Endothelial cell of umbilical vein (primary cell): ENCODE measurements at regions not wholly inside any gene's neighbourhood (a gene's known extent, or its start where the extent isn't known, plus 50 kb on each side); places are given as distances from the start of the nearest gene placed in this dataset.

Experiments
- BruUV-seq: library from RNA; stranded (reverse); fragments of 400-500 nt; replicated peaks from 2 replicates; lab custom pipeline; 2021; lab: Mats Ljungman, UMichigan
- CTCF ChIA-PET: fragments of 300-600, 350-600 bp; sonication (Branson Sonifier 250); formaldehyde crosslinking; loops from one replicate; lab custom pipeline; 2021; ENCODE audit warnings: antibody characterized with exemption, inconsistent platforms; lab: Charles Lee
- POLR2A ChIA-PET: fragments of 300-600, 350-600 bp; sonication (Branson Sonifier 250); formaldehyde crosslinking; loops from one replicate; lab custom pipeline; 2021; ENCODE audit warnings: antibody characterized with exemption, inconsistent platforms; lab: Charles Lee
- DNase-seq: peaks from one replicate; pipeline ENCODE4 v3.0.0-alpha.2; 2011; ENCODE audit warnings: low read depth, low spot score
- FAIRE-seq: peaks from 2 replicates; lab custom pipeline; 2011; peaks lifted over from hg19 to GRCh38; lab: Jason Lieb, UNC
- H2AFZ ChIP-seq: 2 replicates; pipeline ENCODE4 v1.6.0; 2012; ENCODE audit warnings: low read depth, low read length, control low read depth, inconsistent platforms
- H3K27ac ChIP-seq: 2 replicates; pipeline ENCODE4 v1.5.1; 2011; ENCODE audit warnings: low read depth, mild to moderate bottlenecking, control low read depth, low read length, moderate library complexity; ENCODE audit not compliant: insufficient read depth
- H3K27me3 ChIP-seq, 2 experiments: 2 replicates each; pipeline versions ENCODE4 v1.6.0 to v1.6.1; 2011; ENCODE audit warnings: low read length in 2 of 2, mixed read lengths in 1 of 2; ENCODE audit not compliant: control insufficient read depth in 2 of 2, insufficient read depth in 2 of 2
- H3K36me3 ChIP-seq, 2 experiments: 2 replicates in 1 of 2; 3 replicates in 1 of 2; pipeline ENCODE4 v1.5.1; 2011; ENCODE audit warnings: low read length in 2 of 2, mild to moderate bottlenecking in 1 of 2, moderate library complexity in 1 of 2; ENCODE audit not compliant: control insufficient read depth in 2 of 2, insufficient read depth in 2 of 2; ENCODE audit errors: extremely low read depth in 1 of 2
- H3K4me1 ChIP-seq: 3 replicates; pipeline ENCODE4 v1.5.1; 2011; ENCODE audit warnings: mild to moderate bottlenecking, low read length; ENCODE audit not compliant: control insufficient read depth, insufficient read depth; ENCODE audit errors: extremely low read depth
- H3K4me2 ChIP-seq: 2 replicates; pipeline ENCODE4 v1.6.1; 2011; ENCODE audit warnings: low read length, control low read depth, mixed read lengths; ENCODE audit not compliant: insufficient read depth
- H3K4me3 ChIP-seq, 3 experiments: fragments of 200-600 bp in 1 of 3; sonication (generic), shearing (Covaris generic) in 1 of 3; replicated peaks in 1 of 3; 2 replicates each; pipeline ENCODE4 v1.5.1; 2011 to 2016; ENCODE audit warnings: control low read depth in 3 of 3, low read length in 3 of 3, mild to moderate bottlenecking in 2 of 3, inconsistent platforms in 1 of 3, low read depth in 1 of 3, moderate library complexity in 1 of 3; ENCODE audit not compliant: insufficient read depth in 1 of 3
- H3K79me2 ChIP-seq: 2 replicates; pipeline ENCODE4 v1.6.0; 2012; ENCODE audit warnings: low read length, inconsistent platforms; ENCODE audit not compliant: control insufficient read depth, insufficient read depth
- H3K9ac ChIP-seq: replicated peaks from 2 replicates; pipeline ENCODE3; 2011; ENCODE audit warnings: low read length, control low read depth; ENCODE audit not compliant: insufficient read depth; ENCODE audit errors: extremely low read depth
- H3K9me1 ChIP-seq: replicated peaks from 3 replicates; pipeline ENCODE4 v1.6.0; 2011; ENCODE audit warnings: mild to moderate bottlenecking, low read length; ENCODE audit not compliant: control insufficient read depth, insufficient read depth; ENCODE audit errors: extremely low read depth
- H3K9me3 ChIP-seq: replicated peaks from 2 replicates; pipeline ENCODE4 v1.5.1; 2012; ENCODE audit warnings: low read length, inconsistent platforms; ENCODE audit not compliant: control insufficient read depth, insufficient read depth
- H4K20me1 ChIP-seq: replicated peaks from 2 replicates; pipeline ENCODE3; 2011; ENCODE audit warnings: mild to moderate bottlenecking, low read length; ENCODE audit not compliant: control insufficient read depth, insufficient read depth; ENCODE audit errors: extremely low read depth
- CTCF ChIP-seq, 2 donors: IDR thresholded peaks; 1 replicate in 1 of 2; 2 replicates in 1 of 2; pipeline ENCODE4 v1.5.1; 2011; ENCODE audit warnings: low read length in 2 of 2, mild to moderate bottlenecking in 2 of 2, moderate library complexity in 2 of 2, control low read depth in 1 of 2, inconsistent platforms in 1 of 2, low read depth in 1 of 2; ENCODE audit not compliant: insufficient read depth in 1 of 2; ENCODE audit errors: extremely low read depth in 1 of 2
- EZH2 ChIP-seq: IDR thresholded peaks from 2 replicates; pipeline ENCODE4 v1.6.1; 2012; ENCODE audit warnings: borderline replicate concordance, low read depth, mild to moderate bottlenecking, moderate library complexity, low read length, inconsistent platforms; ENCODE audit not compliant: severe bottlenecking
- FOS ChIP-seq: IDR thresholded peaks from 2 replicates; pipeline ENCODE4 v1.6.1; 2011; ENCODE audit warnings: mild to moderate bottlenecking, low read length, moderate library complexity, borderline replicate concordance; ENCODE audit not compliant: insufficient read depth
- GATA2 ChIP-seq: IDR thresholded peaks from 2 replicates; pipeline ENCODE4 v1.7.0; 2011; ENCODE audit warnings: low read depth, mild to moderate bottlenecking, moderate library complexity, mixed read lengths, low read length; ENCODE audit not compliant: insufficient read length, insufficient read depth
- JUN ChIP-seq: IDR thresholded peaks from 2 replicates; pipeline ENCODE4 v1.6.1; 2011; ENCODE audit warnings: borderline replicate concordance, low read depth; ENCODE audit not compliant: insufficient read length, insufficient read depth
- MAX ChIP-seq: IDR thresholded peaks from 2 replicates; pipeline ENCODE4 v1.6.1; 2011; ENCODE audit not compliant: insufficient read depth, insufficient read length
- MYC ChIP-seq: IDR thresholded peaks from one replicate; pipeline ENCODE4 v1.6.1; 2011; ENCODE audit warnings: mild to moderate bottlenecking, low read depth, low read length
- POLR2A ChIP-seq: IDR thresholded peaks from 2 replicates; pipeline ENCODE4 v1.6.1; 2012; ENCODE audit warnings: low read depth, mild to moderate bottlenecking, control low read depth, low read length
- POLR2AphosphoS5 ChIP-seq: IDR thresholded peaks from 2 replicates; pipeline ENCODE4 v1.6.1; 2012; ENCODE audit warnings: low read depth, mild to moderate bottlenecking, control low read depth, low read length, moderate library complexity; ENCODE audit not compliant: insufficient read depth
- dilution Hi-C: fragments of 300-500 bp; cut with MboI; formaldehyde crosslinking; loops from one replicate; pipeline ENCODE4 v1.15.0; 2019; ENCODE audit warnings: low sequenced_read_pairs; ENCODE audit not compliant: extremely low pct_ligation_motif_present
- intact Hi-C: fragments of 100-400 bp; cut with micrococcal nuclease; formaldehyde crosslinking; loops from one replicate; pipeline ENCODE4 v1.10.0; 2022

GRCh38 chr4:63528256-63528991 lies 880.8 kb downstream of the TECRL start:
- H3K4me3 ChIP-seq, result no peak overlapping the region
- FAIRE-seq (no peak), DNase-seq (no peak)
- H3K27me3 ChIP-seq, result no peaks in the 10 kb centered on the region
- no peak overlapping the region for H3K27ac ChIP-seq
- no peak overlapping the region for H3K9ac ChIP-seq
- no peak overlapping the region for H2AFZ ChIP-seq
- no peak overlapping the region for H3K4me2 ChIP-seq
- CTCF ChIA-PET, result no interaction called here
- no TSS peak for BruUV-seq
- H3K36me3 ChIP-seq, result no peaks in the 10 kb centered on the region
- no peak for TF ChIP-seq FOS
- no peak for TF ChIP-seq POLR2AphosphoS5
- no peak for TF ChIP-seq MAX
- no peak for TF ChIP-seq JUN
- no peak for TF ChIP-seq MYC
- TF ChIP-seq EZH2, result no peak
- TF ChIP-seq GATA2, result no peak
- TF ChIP-seq POLR2A, result no peak
- no peak for TF ChIP-seq CTCF (IDR thresholded peaks at IDR 0.05; ENCODE audit: extremely low read depth in 1 of 2, insufficient read depth in 1 of 2, low read depth in 1 of 2, low read length in 2 of 2)
- intact Hi-C loops (no loop called here), dilution Hi-C loops (no loop called here)
- no peaks in the 10 kb centered on the region for H4K20me1 ChIP-seq
- POLR2A ChIA-PET, result no interaction called here
- H3K9me3 ChIP-seq, result no peaks in the 10 kb centered on the region
- no peaks in the 10 kb centered on the region for H3K79me2 ChIP-seq
- no peaks in the 10 kb centered on the region for H3K9me1 ChIP-seq
- no peaks in the 10 kb centered on the region for H3K4me1 ChIP-seq
